NK-92 (cell line): ENCODE measurements at regions not wholly inside any gene's neighbourhood (a gene's known extent, or its start where the extent isn't known, plus 50 kb on each side); places are given as distances from the start of the nearest gene placed in this dataset.

Experiments
- DNase-seq: peaks from one replicate; lab custom pipeline; 2025; ENCODE audit not compliant: unreplicated experiment; lab: John Stamatoyannopoulos, UW

GRCh38 chr22:48694296-48694883, 1133.3 kb downstream of the BRD1 start:
- DNase-seq = no peak

- no peak for DNase-seq
These were observed 1134.1 kb downstream of the BRD1 start for GRCh38 chr22:48693377-48694135.

- no peak for DNase-seq
These were observed 1134.8 kb downstream of the BRD1 start for GRCh38 chr22:48692734-48693376.

DNA sequence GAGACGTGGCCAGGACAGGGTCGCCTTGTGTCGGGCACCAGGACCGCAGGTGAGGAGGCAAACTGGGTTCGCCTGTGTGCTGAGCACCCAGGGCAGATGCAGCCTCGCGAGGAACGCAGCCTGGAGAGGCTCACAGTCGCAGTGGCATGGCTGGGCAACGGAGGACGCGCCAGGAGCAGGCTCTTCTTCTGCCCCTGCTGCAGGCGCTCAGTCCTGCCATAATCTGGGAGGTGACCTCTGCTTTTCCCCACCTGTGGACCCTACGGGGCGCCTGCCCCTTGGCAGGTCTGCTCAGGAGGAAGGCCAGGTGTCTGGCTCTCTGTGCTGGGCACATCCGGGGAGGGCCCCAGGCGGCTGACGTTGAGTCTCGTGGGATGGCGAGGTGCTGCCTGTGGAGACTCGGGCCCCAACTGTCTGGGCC, 1136.2 kb downstream of the BRD1 start:
- no peak for DNase-seq

GRCh38 chr22:48690583-48691317, 1136.9 kb downstream of the BRD1 start:
- DNase-seq = no peak

- no peak for DNase-seq
These were observed 1138.5 kb downstream of the BRD1 start for GRCh38 chr22:48689206-48689605.

GRCh38 chr22:48688366-48688765, 1139.3 kb downstream of the BRD1 start:
- no peak for DNase-seq

- DNase-seq = no peak
These were observed 1140.1 kb downstream of the BRD1 start for GRCh38 chr22:48687606-48688005.

- DNase-seq = no peak
These were observed 1140.9 kb downstream of the BRD1 start for GRCh38 chr22:48686694-48687302.

DNA sequence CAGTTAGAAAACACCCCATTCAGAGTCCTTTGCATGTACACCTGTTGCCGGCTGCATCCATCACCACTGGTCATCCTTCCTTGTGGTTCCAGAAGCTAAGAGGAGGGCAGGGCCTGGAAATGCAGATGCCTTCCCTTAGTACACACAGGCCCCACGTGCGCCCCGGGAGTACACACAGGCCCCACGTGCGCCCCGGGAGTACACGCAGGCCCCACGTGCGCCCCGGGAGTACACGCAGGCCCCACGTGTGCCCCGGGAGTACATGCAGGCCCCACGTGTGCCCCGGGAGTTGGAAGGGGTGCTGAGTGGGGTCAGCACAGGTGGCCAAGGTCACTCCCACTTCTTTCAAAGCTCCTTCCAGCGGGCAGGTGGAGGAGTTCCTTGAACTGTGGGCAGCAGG, 1141.9 kb downstream of the BRD1 start:
- no peak for DNase-seq

GRCh38 chr22:48683640-48684039, 1144.0 kb downstream of the BRD1 start:
- no peak for DNase-seq

DNA sequence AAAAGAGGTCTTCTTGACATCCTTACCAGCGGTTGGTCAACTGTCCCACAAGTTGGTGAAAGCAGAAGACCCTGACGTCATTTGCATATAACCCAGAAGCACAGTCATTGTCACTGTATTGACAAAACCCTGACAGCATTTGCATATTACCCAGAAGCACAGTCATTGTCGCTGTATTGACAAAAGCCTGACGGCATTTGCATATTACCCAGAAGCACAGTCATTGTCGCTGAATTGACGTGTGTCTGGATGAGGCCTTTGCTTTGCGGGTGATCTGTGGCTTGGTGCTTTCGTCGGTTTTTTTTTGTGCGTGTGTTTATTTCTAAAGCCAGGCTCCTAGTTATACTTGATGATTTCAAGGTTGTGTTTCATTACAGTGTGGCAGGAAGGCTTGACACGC, 1145.2 kb downstream of the BRD1 start:
- DNase-seq = no peak

GRCh38 chr22:48680601-48681000, 1147.1 kb downstream of the BRD1 start:
- DNase-seq = no peak

DNA sequence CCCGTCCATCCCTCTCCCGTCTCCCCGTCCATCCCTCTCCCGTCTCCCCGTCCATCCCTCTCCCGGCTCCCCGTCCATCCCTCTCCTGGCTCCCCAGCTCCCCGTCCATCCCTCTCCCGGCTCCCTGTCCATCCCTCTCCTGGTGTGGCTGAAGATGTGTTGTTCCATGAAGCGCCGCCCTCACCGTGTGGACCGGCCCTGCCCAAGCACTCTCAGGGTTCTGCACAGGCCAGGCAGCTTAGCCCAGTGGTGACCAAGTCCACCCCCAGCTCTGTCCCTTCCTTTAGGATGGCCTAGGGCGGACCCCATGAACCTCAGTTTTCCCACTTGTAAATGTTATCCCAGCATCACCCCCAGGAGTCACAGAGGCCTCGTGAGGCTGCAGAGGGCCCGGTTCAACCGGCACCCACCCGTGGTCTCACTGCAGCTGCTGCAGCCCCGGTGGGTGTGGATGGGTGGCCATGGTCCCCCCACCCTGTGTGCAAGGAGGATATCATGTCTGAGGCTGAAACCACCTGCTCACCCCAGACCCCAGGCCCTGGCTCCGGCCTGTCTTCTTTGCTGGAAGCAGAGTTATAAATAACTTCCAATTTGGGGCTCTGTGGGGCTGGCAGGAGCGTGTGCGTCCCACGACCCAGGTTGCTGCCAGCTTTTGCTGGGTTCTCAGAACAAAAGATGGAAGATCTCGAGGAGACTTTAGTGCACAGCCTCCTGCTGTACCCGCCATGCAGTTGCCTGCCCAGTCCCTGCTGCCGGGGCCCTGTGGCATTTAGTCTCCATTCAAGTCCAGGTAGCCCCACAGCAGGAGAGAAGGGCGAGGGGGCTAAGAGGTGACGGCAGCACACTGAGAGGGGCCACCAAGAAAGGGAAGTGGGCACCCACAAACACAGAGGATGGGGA, 1147.8 kb downstream of the BRD1 start:
- no peak for DNase-seq

- DNase-seq = no peak
These were observed 1149.2 kb downstream of the BRD1 start for GRCh38 chr22:48678171-48679135.

DNA sequence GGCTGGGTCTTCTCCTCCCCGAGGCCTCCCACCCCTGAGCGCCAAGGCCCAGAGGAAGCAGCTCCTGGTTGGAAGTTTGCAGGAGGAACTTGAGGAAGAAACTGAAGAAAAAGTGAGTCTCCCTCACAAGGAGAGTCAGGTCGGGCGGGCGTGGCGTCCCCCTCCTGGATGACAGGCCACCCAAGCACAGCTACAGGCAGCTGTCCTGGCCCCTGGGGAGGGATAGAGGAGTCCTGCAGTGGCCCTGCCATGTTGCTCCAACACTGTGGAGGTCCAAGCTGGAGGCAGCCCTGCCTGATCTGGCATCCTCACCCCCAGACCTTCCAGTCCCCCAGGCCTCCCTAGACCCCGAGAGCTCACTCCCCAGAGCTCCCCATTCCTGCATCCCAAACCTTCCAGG, 1150.1 kb downstream of the BRD1 start:
- no peak for DNase-seq

GRCh38 chr22:48677168-48677520, 1150.5 kb downstream of the BRD1 start:
- DNase-seq = no peak

- no peak for DNase-seq
These were observed 1151.2 kb downstream of the BRD1 start for GRCh38 chr22:48676266-48677167.
